SK-N-SH (cell line): ENCODE measurements at regions not wholly inside any gene's neighbourhood (a gene's known extent, or its start where the extent isn't known, plus 50 kb on each side); places are given as distances from the start of the nearest gene placed in this dataset.

Experiments used
- CHD2 ChIP-seq: fragments of 150-350 bp; IDR thresholded peaks from 2 replicates; pipeline ENCODE4 v1.6.1; 2018; ENCODE audit warnings: low read length; ENCODE audit not compliant: partially characterized antibody
- EP300 ChIP-seq, 2 experiments: IDR thresholded peaks; 2 replicates each; pipeline versions ENCODE4 v1.4.0 to v1.6.1; 2012; ENCODE audit warnings: borderline replicate concordance in 1 of 2, low read depth in 1 of 2, low read length in 1 of 2
- FOXJ3 ChIP-seq: sonication (generic); formaldehyde crosslinking; IDR thresholded peaks from 2 replicates; pipeline ENCODE4 v1.5.1; 2020; ENCODE audit warnings: mild to moderate bottlenecking, missing genetic modification reagents
- JUND ChIP-seq: IDR thresholded peaks from 2 replicates; pipeline ENCODE4 v1.4.0; 2012
- MAX ChIP-seq: IDR thresholded peaks from 2 replicates; pipeline ENCODE4 v1.4.0; 2012; ENCODE audit warnings: low read depth
- POLR2AphosphoS5 ChIP-seq: IDR thresholded peaks from 2 replicates; pipeline ENCODE4 v1.6.1; 2012; ENCODE audit warnings: low read depth, low read length
- RAD21 ChIP-seq: IDR thresholded peaks from 2 replicates; pipeline ENCODE4 v1.6.1; 2012; ENCODE audit warnings: mild to moderate bottlenecking, low read length
- REST ChIP-seq: IDR thresholded peaks from 2 replicates; pipeline ENCODE4 v1.6.1; 2012; ENCODE audit warnings: mild to moderate bottlenecking, low read depth, low read length, moderate library complexity
- RFX5 ChIP-seq: IDR thresholded peaks from 2 replicates; pipeline ENCODE4 v1.6.1; 2012; ENCODE audit warnings: mild to moderate bottlenecking, improper control_type of control experiment, low read length
- SIN3A ChIP-seq: IDR thresholded peaks from 2 replicates; pipeline ENCODE4 v1.6.1; 2012; ENCODE audit warnings: low read depth, mild to moderate bottlenecking, low read length, moderate library complexity, borderline replicate concordance
- SMC3 ChIP-seq: IDR thresholded peaks from 2 replicates; pipeline ENCODE4 v1.6.1; 2012; ENCODE audit warnings: low read depth, low read length, improper control_type of control experiment
- USF2 ChIP-seq: fragments of 150-350 bp; IDR thresholded peaks from 2 replicates; pipeline ENCODE4 v1.6.1; 2017; ENCODE audit warnings: antibody characterized with exemption, low read length, low read depth, borderline replicate concordance
- TF ChIP-seq, protein P1 (sequence below): fragments of 200-600 bp; sonication (generic); IDR thresholded peaks from 2 replicates; pipeline ENCODE4 v1.6.1; 2017; ENCODE audit warnings: antibody characterized with exemption, mild to moderate bottlenecking, moderate library complexity

- TF ChIP-seq, protein P1, sequence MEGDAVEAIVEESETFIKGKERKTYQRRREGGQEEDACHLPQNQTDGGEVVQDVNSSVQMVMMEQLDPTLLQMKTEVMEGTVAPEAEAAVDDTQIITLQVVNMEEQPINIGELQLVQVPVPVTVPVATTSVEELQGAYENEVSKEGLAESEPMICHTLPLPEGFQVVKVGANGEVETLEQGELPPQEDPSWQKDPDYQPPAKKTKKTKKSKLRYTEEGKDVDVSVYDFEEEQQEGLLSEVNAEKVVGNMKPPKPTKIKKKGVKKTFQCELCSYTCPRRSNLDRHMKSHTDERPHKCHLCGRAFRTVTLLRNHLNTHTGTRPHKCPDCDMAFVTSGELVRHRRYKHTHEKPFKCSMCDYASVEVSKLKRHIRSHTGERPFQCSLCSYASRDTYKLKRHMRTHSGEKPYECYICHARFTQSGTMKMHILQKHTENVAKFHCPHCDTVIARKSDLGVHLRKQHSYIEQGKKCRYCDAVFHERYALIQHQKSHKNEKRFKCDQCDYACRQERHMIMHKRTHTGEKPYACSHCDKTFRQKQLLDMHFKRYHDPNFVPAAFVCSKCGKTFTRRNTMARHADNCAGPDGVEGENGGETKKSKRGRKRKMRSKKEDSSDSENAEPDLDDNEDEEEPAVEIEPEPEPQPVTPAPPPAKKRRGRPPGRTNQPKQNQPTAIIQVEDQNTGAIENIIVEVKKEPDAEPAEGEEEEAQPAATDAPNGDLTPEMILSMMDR: no peak
- TF ChIP-seq RAD21 (no peak), CHD2 (no peak), SMC3 (no peak), REST (no peak), POLR2AphosphoS5 (no peak), USF2 (no peak), JUND (no peak), MAX (no peak), RFX5 (no peak), SIN3A (no peak), EP300 (IDR thresholded peaks at IDR 0.05; ENCODE audit: borderline replicate concordance in 1 of 2, low read depth in 1 of 2, low read length in 1 of 2) (no peak), FOXJ3 (no peak)
Measured at GRCh38 chr11:12321217-12321937, 56.0 kb upstream of the PARVA start.
